Esophagus squamous epithelium (tissue), 5 donors: ENCODE measurements at regions not wholly inside any gene's neighbourhood (a gene's known extent, or its start where the extent isn't known, plus 50 kb on each side); places are given as distances from the start of the nearest gene placed in this dataset.

Experiments
- DNase-seq: peaks from one replicate; lab custom pipeline; 2025; lab: John Stamatoyannopoulos, UW
- H3K27ac ChIP-seq, 4 donors: fragments of 200-600 bp; sonication (generic); one replicate each; pipeline ENCODE4 v1.5.1; 2016 to 2019; ENCODE audit warnings: mild to moderate bottlenecking in 1 of 4
- H3K27me3 ChIP-seq, 4 donors: fragments of 200-600 bp; sonication (generic); 1 replicate in 3 of 4; 2 replicates in 1 of 4; pipeline versions ENCODE4 v1.5.1 to v1.6.0; 2017 to 2021; ENCODE audit warnings: antibody characterized with exemption in 1 of 4
- H3K36me3 ChIP-seq, 3 donors: fragments of 200-600 bp; sonication (generic); one replicate each; pipeline ENCODE4 v1.5.1; 2016 to 2019
- H3K4me1 ChIP-seq, 3 donors: fragments of 200-600 bp; sonication (generic); one replicate each; pipeline ENCODE4 v1.5.1; 2017 to 2019
- H3K4me3 ChIP-seq, 4 donors: fragments of 200-600 bp; sonication (generic); 1 replicate in 3 of 4; 2 replicates in 1 of 4; pipeline ENCODE4 v1.5.1; 2016 to 2019; ENCODE audit warnings: mild to moderate bottlenecking in 2 of 4, moderate library complexity in 1 of 4
- H3K9me3 ChIP-seq, 3 donors: fragments of 200-600 bp; sonication (generic); one replicate each; pipeline ENCODE4 v1.5.1; 2016 to 2019
- CTCF ChIP-seq, 6 experiments: fragments of 450-650 bp in 4 of 6; fragments of 200-600 bp in 2 of 6; sonication (generic) in 2 of 6; IDR thresholded peaks; one replicate each; pipeline ENCODE4 v1.5.1; 2016 to 2019; ENCODE audit warnings: antibody characterized with exemption in 6 of 6, mild to moderate bottlenecking in 4 of 6, moderate library complexity in 4 of 6
- POLR2A ChIP-seq, 4 donors: fragments of 450-650 bp; IDR thresholded peaks; one replicate each; pipeline ENCODE4 v1.6.1; 2017; ENCODE audit warnings: antibody characterized with exemption in 4 of 4, mild to moderate bottlenecking in 4 of 4, moderate library complexity in 3 of 4
- WGBS, 2 donors: methylation state at CpG; one replicate each; pipeline ENCODE4 v1.1.5; 2018; 5-methylcytosine and 5-hydroxymethylcytosine counted together
- intact Hi-C: fragments of 100-400 bp; cut with DNase I; formaldehyde crosslinking; loops from one replicate; pipeline ENCODE4 v1.15.0; 2022
- donor health status: DM: yes; HTN: yes; CAD: no.

- Histone ChIP-seq H3K4me3 (no peak overlapping the region), H3K9me3 (no peaks in the 10 kb centered on the region), H3K36me3 (no peaks in the 10 kb centered on the region), H3K27ac (no peak overlapping the region), H3K4me1 (peaks cover 2 to 3% (median 3%) of the 10 kb centered on the region in 3 donors), H3K27me3 (no peaks in the 10 kb centered on the region)
- WGBS, 2 donors: 87 to 93% methylated on average over 9 of the region's 9 CpGs
- TF ChIP-seq CTCF (IDR thresholded peaks at IDR 0.05) (no peak), POLR2A (IDR thresholded peaks at IDR 0.05) (no peak)
- intact Hi-C loops: no loop called here
- DNase-seq: no peak
Measured at GRCh38 chr17:68753985-68754769, 153.0 kb upstream of the FAM20A start.

DNA sequence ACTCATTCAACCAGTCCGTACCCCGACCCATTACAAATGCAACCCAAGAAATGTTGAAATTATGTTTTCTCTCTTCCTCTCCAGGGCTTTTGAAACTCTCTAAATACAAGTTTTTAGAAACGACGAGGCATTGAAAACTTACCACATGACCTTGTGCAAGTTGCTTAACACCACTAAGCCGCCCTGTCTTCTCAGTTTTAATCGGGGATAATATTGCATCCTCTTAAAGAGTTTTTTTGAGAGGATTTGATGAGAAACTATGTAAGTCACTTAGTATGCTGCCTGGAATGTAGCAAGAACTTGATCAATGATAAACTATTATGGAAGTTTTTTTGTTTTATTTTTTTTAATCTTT is 149.0 kb upstream of the FAM20A start:
- H3K27ac ChIP-seq: no peak overlapping the region
- intact Hi-C loops: no loop called here

DNA sequence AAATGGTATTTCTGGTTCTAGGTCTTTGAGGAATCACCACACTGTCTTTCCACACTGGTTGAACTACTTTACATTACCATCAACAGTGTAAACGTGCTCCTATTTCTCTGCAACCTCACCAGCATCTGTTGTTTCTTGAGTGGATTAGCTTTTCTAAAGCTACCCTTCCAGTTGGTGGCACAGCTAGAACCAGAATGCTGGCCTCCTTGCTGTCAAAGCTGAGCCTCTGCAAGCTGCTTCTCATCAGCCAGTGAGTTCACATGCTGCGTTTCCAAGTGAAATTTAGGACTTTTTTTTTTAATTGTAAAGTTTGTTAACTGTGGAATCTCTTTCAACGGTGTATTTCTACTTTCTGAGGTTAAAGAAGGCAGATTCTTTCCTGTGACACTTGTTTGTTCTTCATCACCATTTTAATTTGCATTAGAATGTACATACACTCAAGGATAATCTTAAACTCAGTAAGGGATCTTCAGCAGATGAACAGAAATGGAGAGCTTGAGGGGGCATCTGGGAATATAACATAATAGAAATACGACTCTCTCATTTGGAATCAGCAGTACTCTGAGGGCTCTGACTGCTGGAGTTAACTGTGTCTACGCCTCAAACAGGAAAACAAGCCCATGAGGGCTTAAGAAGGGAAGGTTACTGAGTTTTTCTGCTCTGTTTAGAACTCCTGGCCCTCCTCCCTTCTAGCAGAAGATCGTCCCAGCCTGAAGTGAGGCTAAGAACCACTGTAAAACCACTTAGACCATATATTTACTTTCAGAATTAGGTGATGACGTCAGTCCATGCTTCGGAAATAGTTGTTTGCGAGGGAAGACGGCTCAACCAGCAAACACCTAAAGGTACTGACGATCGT is 148.4 kb upstream of the FAM20A start:
- no peaks in the 10 kb centered on the region for H3K36me3 ChIP-seq
- no peak for DNase-seq
- H3K4me3 ChIP-seq: no peak overlapping the region
- no peaks in the 10 kb centered on the region for H3K27me3 ChIP-seq
- TF ChIP-seq CTCF (IDR thresholded peaks at IDR 0.05): no peak
- no peak for TF ChIP-seq POLR2A (IDR thresholded peaks at IDR 0.05)
- H3K27ac ChIP-seq: no peak overlapping the region
- no peaks in the 10 kb centered on the region for H3K4me1 ChIP-seq
- WGBS, 2 donors: 57 to 68% methylated on average over 12 of the region's 12 CpGs
- H3K9me3 ChIP-seq: peaks cover 0 to 7% (median 5%) of the 10 kb centered on the region in 3 donors
- intact Hi-C loops: no loop called here

More for the DNA sequence above, 149.0 kb upstream of the FAM20A start:
- Histone ChIP-seq H3K36me3 (no peaks in the 10 kb centered on the region), H3K27me3 (no peaks in the 10 kb centered on the region), H3K9me3 (peaks cover 0 to 3% (median 2%) of the 10 kb centered on the region in 3 donors), H3K4me1 (no peaks in the 10 kb centered on the region), H3K4me3 (no peak overlapping the region)
- 75 to 79% methylated on average over 6 of the region's 6 CpGs for WGBS, 2 donors
- DNase-seq: no peak
- TF ChIP-seq CTCF (IDR thresholded peaks at IDR 0.05) (no peak), POLR2A (IDR thresholded peaks at IDR 0.05) (no peak)

DNA sequence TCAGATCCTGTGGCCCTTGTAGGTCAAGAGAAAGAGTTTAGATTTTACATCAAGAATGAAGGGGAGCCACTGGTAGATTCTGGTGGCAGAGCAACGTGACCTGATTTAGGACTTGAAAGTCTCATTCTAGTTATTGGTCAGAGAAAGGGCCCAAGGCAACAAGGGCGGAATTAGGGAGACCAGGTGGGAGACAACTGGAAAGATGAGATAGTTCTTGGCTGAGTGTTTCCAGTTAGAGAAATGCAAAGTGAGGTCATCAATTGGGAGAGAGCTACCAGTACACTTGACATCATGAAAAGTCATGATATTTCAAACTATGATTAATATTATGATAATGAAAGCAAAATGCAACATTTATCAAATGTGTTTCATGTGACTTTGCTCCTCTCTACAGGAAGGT is 147.2 kb upstream of the FAM20A start:
- H3K4me1 ChIP-seq: no peaks in the 10 kb centered on the region
- intact Hi-C loops: no loop called here
- H3K27ac ChIP-seq: no peak overlapping the region
- H3K27me3 ChIP-seq: no peaks in the 10 kb centered on the region
- WGBS, 2 donors: 66 to 90% methylated on average over 2 of the region's 2 CpGs
- H3K4me3 ChIP-seq: no peak overlapping the region
- DNase-seq: no peak
- H3K36me3 ChIP-seq: no peaks in the 10 kb centered on the region
- TF ChIP-seq CTCF (IDR thresholded peaks at IDR 0.05) (no peak), POLR2A (IDR thresholded peaks at IDR 0.05) (no peak)
- peaks cover 0 to 7% (median 5%) of the 10 kb centered on the region in 3 donors for H3K9me3 ChIP-seq
